H9 (cell line): ENCODE measurements at regions not wholly inside any gene's neighbourhood (a gene's known extent, or its start where the extent isn't known, plus 50 kb on each side); places are given as distances from the start of the nearest gene placed in this dataset.

Experiments
- DNase-seq: peaks from one replicate; pipeline ENCODE4 v3.0.0-alpha.2; 2017
- H2AFZ ChIP-seq: one replicate; pipeline ENCODE4 v1.6.1; 2013; ENCODE audit warnings: mild to moderate bottlenecking, low read length, control low read depth, moderate library complexity
- H2AK5ac ChIP-seq: 2 replicates; pipeline ENCODE4 v1.6.1; 2013; ENCODE audit warnings: low read length, control low read depth, mixed read lengths; ENCODE audit not compliant: insufficient read length
- H2BK120ac ChIP-seq: one replicate; pipeline ENCODE4 v1.6.1; 2013; ENCODE audit warnings: low read depth, mild to moderate bottlenecking, low read length, control low read depth, inconsistent platforms; ENCODE audit not compliant: poor library complexity, severe bottlenecking
- H2BK12ac ChIP-seq: 2 replicates; pipeline ENCODE4 v1.6.1; 2013; ENCODE audit warnings: low read length, control low read depth, mixed read lengths, low read depth; ENCODE audit not compliant: insufficient read length
- H2BK15ac ChIP-seq: 2 replicates; pipeline ENCODE4 v1.6.1; 2013; ENCODE audit warnings: low read depth, low read length, control low read depth
- H2BK20ac ChIP-seq: one replicate; pipeline ENCODE4 v1.6.1; 2013; ENCODE audit warnings: low read depth, mild to moderate bottlenecking, low read length, control low read depth, inconsistent platforms; ENCODE audit not compliant: poor library complexity, severe bottlenecking
- H2BK5ac ChIP-seq: 2 replicates; pipeline ENCODE4 v1.6.1; 2013; ENCODE audit warnings: low read length, control low read depth, mixed read lengths; ENCODE audit not compliant: insufficient read length
- H3K14ac ChIP-seq: 2 replicates; pipeline ENCODE4 v1.6.1; 2013; ENCODE audit warnings: low read length, control low read depth; ENCODE audit not compliant: insufficient read depth
- H3K18ac ChIP-seq: 2 replicates; pipeline ENCODE4 v1.6.1; 2013; ENCODE audit warnings: low read depth, mild to moderate bottlenecking, mixed read lengths, low read length, control low read depth; ENCODE audit not compliant: insufficient read length
- H3K23ac ChIP-seq: 2 replicates; pipeline ENCODE4 v1.6.1; 2013; ENCODE audit warnings: low read length, control low read depth, mixed read lengths, low read depth; ENCODE audit not compliant: insufficient read length
- H3K23me2 ChIP-seq: 2 replicates; pipeline ENCODE4 v1.6.1; 2013; ENCODE audit warnings: low read depth, mild to moderate bottlenecking, mixed read lengths, low read length, control low read depth; ENCODE audit not compliant: insufficient read length, poor library complexity, severe bottlenecking
- H3K27ac ChIP-seq: 2 replicates; pipeline ENCODE4 v1.5.1; 2013; ENCODE audit warnings: low read length, control low read depth, mixed read lengths, low read depth; ENCODE audit not compliant: insufficient read length
- H3K27me3 ChIP-seq: 2 replicates; pipeline ENCODE4 v1.6.1; 2013; ENCODE audit warnings: low read length, control low read depth, inconsistent platforms; ENCODE audit not compliant: insufficient read depth
- H3K4ac ChIP-seq: 2 replicates; pipeline ENCODE4 v1.6.1; 2013; ENCODE audit warnings: low read depth, mild to moderate bottlenecking, control low read depth, inconsistent platforms, low read length, moderate library complexity
- H3K4me1 ChIP-seq: 2 replicates; pipeline ENCODE4 v1.6.1; 2013; ENCODE audit warnings: low read length, control low read depth, inconsistent platforms; ENCODE audit not compliant: insufficient read depth
- H3K4me2 ChIP-seq: 2 replicates; pipeline ENCODE4 v1.6.1; 2013; ENCODE audit warnings: low read length, control low read depth, mixed read lengths; ENCODE audit not compliant: insufficient read length, insufficient read depth
- H3K56ac ChIP-seq: 2 replicates; pipeline ENCODE4 v1.6.1; 2013; ENCODE audit warnings: low read depth, mild to moderate bottlenecking, mixed read lengths, low read length, control low read depth; ENCODE audit not compliant: insufficient read length
- H3K79me1 ChIP-seq: 2 replicates; pipeline ENCODE4 v1.6.1; 2013; ENCODE audit warnings: low read depth, mild to moderate bottlenecking, moderate library complexity, low read length, control low read depth, inconsistent platforms; ENCODE audit not compliant: insufficient read depth, poor library complexity, severe bottlenecking
- H3K79me2 ChIP-seq: 2 replicates; pipeline ENCODE4 v1.6.1; 2013; ENCODE audit warnings: low read length, control low read depth, inconsistent platforms; ENCODE audit not compliant: insufficient read depth
- H3K9ac ChIP-seq: 2 replicates; pipeline ENCODE4 v1.6.1; 2013; ENCODE audit warnings: low read length, control low read depth, mixed read lengths; ENCODE audit not compliant: insufficient read length; ENCODE audit errors: extremely low read depth
- H3K9me3 ChIP-seq: one replicate; pipeline ENCODE4 v1.6.1; 2013; ENCODE audit warnings: low read depth, low read length, inconsistent platforms; ENCODE audit not compliant: control insufficient read depth
- H3T11ph ChIP-seq: one replicate; pipeline ENCODE4 v1.6.1; 2013; ENCODE audit warnings: mild to moderate bottlenecking, low read length, control low read depth, inconsistent platforms
- H4K20me1 ChIP-seq: one replicate; pipeline ENCODE4 v1.6.1; 2013; ENCODE audit not compliant: control insufficient read depth, insufficient read length, insufficient read depth
- H4K5ac ChIP-seq: 2 replicates; pipeline ENCODE4 v1.6.1; 2013; ENCODE audit warnings: low read depth, mild to moderate bottlenecking, mixed read lengths, low read length, control low read depth; ENCODE audit not compliant: insufficient read length
- H4K8ac ChIP-seq: replicated peaks from 2 replicates; pipeline ENCODE4 v1.6.1; 2013; ENCODE audit warnings: low read length, control low read depth, mixed read lengths, low read depth; ENCODE audit not compliant: insufficient read length
- H4K91ac ChIP-seq: 2 replicates; pipeline ENCODE4 v1.6.1; 2013; ENCODE audit warnings: low read depth, mild to moderate bottlenecking, moderate library complexity, mixed read lengths, low read length, control low read depth; ENCODE audit not compliant: insufficient read length
- H3K27ac Mint-ChIP-seq, 3 experiments: 2 replicates in 2 of 3; 3 replicates in 1 of 3; pipeline ENCODE4 v1.8.0; 2020 to 2021; ENCODE audit warnings: mixed read lengths in 3 of 3, mild to moderate bottlenecking in 1 of 3, moderate library complexity in 1 of 3
- H3K27me3 Mint-ChIP-seq: 2 replicates; pipeline ENCODE4 v1.8.0; 2021; ENCODE audit warnings: low read depth, mild to moderate bottlenecking, moderate library complexity, mixed read lengths
- H3K36me3 Mint-ChIP-seq, 3 experiments: 2 replicates in 2 of 3; 3 replicates in 1 of 3; pipeline ENCODE4 v1.8.0; 2020 to 2021; ENCODE audit warnings: low read depth in 3 of 3, mixed read lengths in 3 of 3; ENCODE audit not compliant: insufficient read depth in 1 of 3
- H3K4me1 Mint-ChIP-seq, 2 experiments: 2 replicates each; pipeline ENCODE4 v1.8.0; 2020; ENCODE audit warnings: mixed read lengths in 2 of 2
- H3K4me3 Mint-ChIP-seq, 2 experiments: 2 replicates in 1 of 2; 3 replicates in 1 of 2; pipeline ENCODE4 v1.8.0; 2020 to 2021; ENCODE audit warnings: mild to moderate bottlenecking in 2 of 2, mixed read lengths in 2 of 2, moderate library complexity in 1 of 2
- H3K9me3 Mint-ChIP-seq, 2 experiments: 2 replicates in 1 of 2; 3 replicates in 1 of 2; pipeline ENCODE4 v1.8.0; 2020; ENCODE audit warnings: mild to moderate bottlenecking in 2 of 2, mixed read lengths in 2 of 2, moderate library complexity in 1 of 2
- CTCF ChIP-seq: fragments of 200-600 bp; sonication (generic); conservative IDR thresholded peaks from 3 replicates; pipeline ENCODE4 v1.8.0; 2021; ENCODE audit warnings: antibody characterized with exemption, mild to moderate bottlenecking
- WGBS: extraction: QIAGEN DNeasy Blood & Tissue Kit; methylation state at CpG from one replicate; pipeline ENCODE4 v1.1.7; 2013; ENCODE audit warnings: missing lambda C conversion rate, low lambda C conversion rate, mixed read lengths; ENCODE audit not compliant: insufficient read length; ENCODE audit errors: extremely low coverage; 5-methylcytosine and 5-hydroxymethylcytosine counted together

- H3K4me3 Mint-ChIP-seq, result no peak overlapping the region
- 0 out of 4 replicates have a peak, but pooled peaks cover 0 to 2% of the 10 kb centered on the region in 2 experiments for H3K4me1 Mint-ChIP-seq
- TF ChIP-seq CTCF, result no peak
- Histone ChIP-seq H2AFZ (no peak overlapping the region), H2BK120ac (no peak overlapping the region), H3K14ac (no peak overlapping the region), H3K27me3 (no peaks in the 10 kb centered on the region), H3K79me1 (no peaks in the 10 kb centered on the region), H2AK5ac (no peak overlapping the region), H3K4me2 (no peak overlapping the region), H3K23ac (no peak overlapping the region), H2BK12ac (no peak overlapping the region), H3K18ac (no peak overlapping the region), H3T11ph (no peak overlapping the region), H3K9ac (no peak overlapping the region), H3K79me2 (no peaks in the 10 kb centered on the region), H4K20me1 (no peaks in the 10 kb centered on the region), H3K4ac (no peak overlapping the region), H3K23me2 (no peaks in the 10 kb centered on the region), H2BK20ac (no peak overlapping the region), H3K9me3 (no peaks in the 10 kb centered on the region), H4K91ac (no peak overlapping the region), H3K56ac (no peak overlapping the region), H2BK5ac (no peak overlapping the region), H2BK15ac (no peak overlapping the region), H3K4me1 (no peaks in the 10 kb centered on the region), H4K5ac (no peak overlapping the region), H4K8ac (no peak overlapping the region), H3K27ac (no peak overlapping the region)
- H3K27me3 Mint-ChIP-seq, result peaks cover 2% of the 10 kb centered on the region; the same call in 1 of the 2 replicates
- peaks cover 0 to 11% of the 10 kb centered on the region in 2 experiments; a peak in 3 of 5 replicates for H3K9me3 Mint-ChIP-seq
- no peak overlapping the region for H3K27ac Mint-ChIP-seq
- DNase-seq, result no peak
- H3K36me3 Mint-ChIP-seq, result no peaks in the 10 kb centered on the region; a peak in 1 of 7 replicates
- no CpG with 5 or more reads among the region's 2 CpGs for WGBS
Observed at GRCh38 chr13:73157031-73157430, 98.2 kb downstream of the KLF5 start.
